Natural killer cell (primary cell): ENCODE measurements at regions not wholly inside any gene's neighbourhood (a gene's known extent, or its start where the extent isn't known, plus 50 kb on each side); places are given as distances from the start of the nearest gene placed in this dataset.

ENCODE experiments used
- ATAC-seq, 3 donors: fragments of 150-1000 bp in 2 of 3; fragments of 200-7000 bp in 1 of 3; cut with Tn5 transposase; 1 replicate in 1 of 3; 2 replicates in 2 of 3; pipeline ENCODE4 v1.10.0; 2021; ENCODE audit warnings: mild to moderate bottlenecking in 2 of 3, moderate library complexity in 2 of 3
- DNase-seq, 2 donors: peaks; one replicate each; pipeline versions ENCODE4 v3.0.0 to v3.0.0-alpha.2; 2013 to 2021; ENCODE audit warnings: mixed read lengths in 1 of 2
- H3K27ac ChIP-seq: one replicate; pipeline ENCODE4 v1.5.1; 2013; ENCODE audit warnings: mild to moderate bottlenecking, low read length
- H3K27me3 ChIP-seq: one replicate; pipeline ENCODE4 v1.6.1; 2013; ENCODE audit warnings: low read length; ENCODE audit not compliant: control insufficient read depth, insufficient read depth
- H3K36me3 ChIP-seq: one replicate; pipeline ENCODE4 v1.6.1; 2013; ENCODE audit warnings: low read length; ENCODE audit not compliant: control insufficient read depth, insufficient read depth
- H3K4me1 ChIP-seq: one replicate; pipeline ENCODE4 v1.6.1; 2013; ENCODE audit warnings: low read length; ENCODE audit not compliant: control insufficient read depth, insufficient read depth
- H3K4me3 ChIP-seq: one replicate; pipeline ENCODE4 v1.5.1; 2013; ENCODE audit warnings: low read length
- H3K9me3 ChIP-seq: one replicate; pipeline ENCODE4 v1.6.1; 2013; ENCODE audit warnings: low read length; ENCODE audit not compliant: control insufficient read depth, insufficient read depth
- H3K27ac Mint-ChIP-seq, 2 donors: one replicate each; pipeline ENCODE4 v1.8.0; 2022; ENCODE audit warnings: mild to moderate bottlenecking in 2 of 2, mixed read lengths in 2 of 2, moderate library complexity in 1 of 2
- H3K27me3 Mint-ChIP-seq, 2 donors: one replicate each; pipeline ENCODE4 v1.8.0; 2022; ENCODE audit warnings: low read depth in 2 of 2, mixed read lengths in 2 of 2
- H3K36me3 Mint-ChIP-seq: one replicate; pipeline ENCODE4 v1.8.0; 2022; ENCODE audit warnings: mixed read lengths
- H3K4me1 Mint-ChIP-seq, 2 donors: one replicate each; pipeline ENCODE4 v1.8.0; 2022; ENCODE audit warnings: mixed read lengths in 2 of 2
- H3K4me3 Mint-ChIP-seq: one replicate; pipeline ENCODE4 v1.8.0; 2022; ENCODE audit warnings: mild to moderate bottlenecking, moderate library complexity, mixed read lengths
- H3K9me3 Mint-ChIP-seq, 2 donors: one replicate each; pipeline ENCODE4 v1.8.0; 2022; ENCODE audit warnings: mixed read lengths in 2 of 2
- CTCF ChIP-seq: fragments of 200-600 bp; IDR thresholded peaks from one replicate; pipeline ENCODE4 v1.8.0; 2022; ENCODE audit warnings: antibody characterized with exemption
- WGBS: methylation state at CpG from one replicate; pipeline ENCODE4 v1.1.7; 2013; ENCODE audit warnings: missing lambda C conversion rate; ENCODE audit not compliant: insufficient coverage; 5-methylcytosine and 5-hydroxymethylcytosine counted together
- intact Hi-C: fragments of 100-400 bp; cut with micrococcal nuclease; formaldehyde crosslinking; loops from one replicate; pipeline ENCODE4 v1.14.2; 2022

GRCh38 chr6:134640229-134640628, 309.7 kb downstream of the ALDH8A1 start:
- Histone ChIP-seq H3K4me3 (no peak overlapping the region), H3K4me1 (no peaks in the 10 kb centered on the region), H3K27ac (no peak overlapping the region), H3K27me3 (no peaks in the 10 kb centered on the region), H3K36me3 (no peaks in the 10 kb centered on the region), H3K9me3 (no peaks in the 10 kb centered on the region)
- DNase-seq (no peak), ATAC-seq (no peak)
- intact Hi-C loops, result loop anchor here (2.0 kb wide), 1 partner anchor 243 kb away; no protein-coding TSS in a partner anchor
- H3K27ac Mint-ChIP-seq, result no peak overlapping the region
- peaks cover 0 to 6% of the 10 kb centered on the region in 2 donors for H3K4me1 Mint-ChIP-seq
- no peak overlapping the region for H3K4me3 Mint-ChIP-seq
- WGBS, result 86% methylated on average over 4 of the region's 4 CpGs
- H3K36me3 Mint-ChIP-seq, result no peaks in the 10 kb centered on the region
- peaks cover 13 to 20% of the 10 kb centered on the region in 2 donors for H3K27me3 Mint-ChIP-seq
- H3K9me3 Mint-ChIP-seq, result no peaks in the 10 kb centered on the region
- TF ChIP-seq CTCF, result no peak

- Histone ChIP-seq H3K4me1 (peaks cover 6% of the 10 kb centered on the region), H3K36me3 (no peaks in the 10 kb centered on the region), H3K9me3 (no peaks in the 10 kb centered on the region), H3K27ac (no peak overlapping the region), H3K27me3 (no peaks in the 10 kb centered on the region), H3K4me3 (no peak overlapping the region)
- DNase-seq (no peak), ATAC-seq (no peak)
- Mint-ChIP-seq H3K9me3 (no peaks in the 10 kb centered on the region), H3K36me3 (no peaks in the 10 kb centered on the region), H3K4me3 (no peak overlapping the region), H3K27ac (no peak overlapping the region), H3K4me1 (peaks cover 4 to 11% of the 10 kb centered on the region in 2 donors), H3K27me3 (peaks cover 13 to 20% of the 10 kb centered on the region in 2 donors)
- WGBS, result 80% methylated on average over 1 of the region's 1 CpG
- intact Hi-C loops, result no loop called here
- TF ChIP-seq CTCF, result no peak
Measured at GRCh38 chr6:134637847-134638437, 312.0 kb downstream of the ALDH8A1 start.

GRCh38 chr6:134637282-134637681, 312.6 kb downstream of the ALDH8A1 start:
- Mint-ChIP-seq H3K27me3 (peaks cover 13 to 15% of the 10 kb centered on the region in 2 donors), H3K9me3 (no peaks in the 10 kb centered on the region), H3K36me3 (no peaks in the 10 kb centered on the region), H3K27ac (no peak overlapping the region), H3K4me3 (no peak overlapping the region), H3K4me1 (peaks cover 10 to 17% of the 10 kb centered on the region in 2 donors)
- ATAC-seq, result no peak
- peaks cover 9% of the 10 kb centered on the region for H3K4me1 ChIP-seq
- H3K4me3 ChIP-seq, result no peak overlapping the region
- WGBS, result 89% methylated on average over 5 of the region's 5 CpGs
- H3K27ac ChIP-seq, result no peak overlapping the region
- H3K9me3 ChIP-seq, result no peaks in the 10 kb centered on the region
- no peaks in the 10 kb centered on the region for H3K36me3 ChIP-seq
- no peak for TF ChIP-seq CTCF
- intact Hi-C loops, result no loop called here
- H3K27me3 ChIP-seq, result no peaks in the 10 kb centered on the region
- DNase-seq, result no peak
